Activated CD8-positive, alpha-beta T cell treated with anti-CD3 and anti-CD28 coated beads for 36 hours (primary cell): ENCODE measurements at regions not wholly inside any gene's neighbourhood (a gene's known extent, or its start where the extent isn't known, plus 50 kb on each side); places are given as distances from the start of the nearest gene placed in this dataset.
"Not testable (repeated sequence)": the region's sequence is repeated elsewhere in the genome, so short reads cannot be mapped to it uniquely, and the experiment has no call there.

ENCODE experiments used
- ATAC-seq: fragments of 200-7000 bp; cut with Tn5 transposase; one replicate; pipeline ENCODE4 v1.10.0; 2021; ENCODE audit warnings: mild to moderate bottlenecking, moderate library complexity
- CTCF ChIA-PET: fragments of 350-600 bp; sonication (Branson Sonifier 250); formaldehyde crosslinking; loops from one replicate; lab custom pipeline; 2021; ENCODE audit warnings: antibody characterized with exemption; lab: Charles Lee
- POLR2A ChIA-PET: fragments of 350-600 bp; sonication (Branson Sonifier 250); formaldehyde crosslinking; loops from one replicate; lab custom pipeline; 2021; ENCODE audit warnings: antibody characterized with exemption; lab: Charles Lee
- DNase-seq: peaks from one replicate; pipeline ENCODE4 v3.0.0-alpha.2; 2020
- H3K27ac Mint-ChIP-seq: one replicate; pipeline ENCODE4 v1.8.0; 2021; ENCODE audit warnings: mild to moderate bottlenecking, mixed read lengths
- H3K27me3 Mint-ChIP-seq: one replicate; pipeline ENCODE4 v1.8.0; 2021; ENCODE audit warnings: mixed read lengths
- H3K36me3 Mint-ChIP-seq: one replicate; pipeline ENCODE4 v1.8.0; 2021; ENCODE audit warnings: low read depth, mixed read lengths
- H3K4me1 Mint-ChIP-seq: one replicate; pipeline ENCODE4 v1.8.0; 2021; ENCODE audit warnings: low read depth, mixed read lengths
- H3K4me3 Mint-ChIP-seq: one replicate; pipeline ENCODE4 v1.8.0; 2021; ENCODE audit warnings: mild to moderate bottlenecking, moderate library complexity, mixed read lengths
- H3K9me3 Mint-ChIP-seq: one replicate; pipeline ENCODE4 v1.8.0; 2021; ENCODE audit warnings: mixed read lengths
- CTCF ChIP-seq: fragments of 200-600 bp; IDR thresholded peaks from one replicate; pipeline ENCODE4 v1.8.0; 2022; ENCODE audit warnings: antibody characterized with exemption, mild to moderate bottlenecking
- intact Hi-C: fragments of 100-400 bp; cut with micrococcal nuclease; formaldehyde crosslinking; loops from one replicate; pipeline ENCODE4 v1.10.0; 2022

GRCh38 chr17:20935740-20936139, 107.1 kb downstream of the USP22 start:
- POLR2A ChIA-PET: no interaction called here
- intact Hi-C loops: no loop called here
- no peak for ATAC-seq
- CTCF ChIA-PET: no interaction called here
- no peak for TF ChIP-seq CTCF
- Mint-ChIP-seq H3K27me3 (no peaks in the 10 kb centered on the region), H3K27ac (no peak overlapping the region), H3K36me3 (no peaks in the 10 kb centered on the region), H3K9me3 (no peaks in the 10 kb centered on the region), H3K4me3 (no peak overlapping the region), H3K4me1 (no peaks in the 10 kb centered on the region)
- no peak for DNase-seq

- no peaks in the 10 kb centered on the region for H3K36me3 Mint-ChIP-seq
- ChIA-PET POLR2A (no interaction called here), CTCF (no interaction called here)
- ATAC-seq (no peak), DNase-seq (no peak)
- H3K4me1 Mint-ChIP-seq: no peaks in the 10 kb centered on the region
- H3K27me3 Mint-ChIP-seq: no peaks in the 10 kb centered on the region
- TF ChIP-seq CTCF: no peak
- no peak overlapping the region for H3K27ac Mint-ChIP-seq
- no peaks in the 10 kb centered on the region for H3K9me3 Mint-ChIP-seq
- intact Hi-C loops: no loop called here
- no peak overlapping the region for H3K4me3 Mint-ChIP-seq
These were observed 104.6 kb downstream of the USP22 start for GRCh38 chr17:20938244-20938643.

- no peaks in the 10 kb centered on the region for H3K27me3 Mint-ChIP-seq
- no peak overlapping the region for H3K4me3 Mint-ChIP-seq
- H3K9me3 Mint-ChIP-seq: no peaks in the 10 kb centered on the region
- intact Hi-C loops: no loop called here
- POLR2A ChIA-PET: interaction anchor here (1.2 kb wide), 1 partner anchor 10 kb away, joined by 4 read pairs; no protein-coding TSS in a partner anchor
- no peak overlapping the region for H3K27ac Mint-ChIP-seq
- no peaks in the 10 kb centered on the region for H3K36me3 Mint-ChIP-seq
- no peak for TF ChIP-seq CTCF
- no peak for ATAC-seq
- no peak for DNase-seq
- CTCF ChIA-PET: no interaction called here
- H3K4me1 Mint-ChIP-seq: no peaks in the 10 kb centered on the region
These were observed 103.7 kb downstream of the USP22 start for GRCh38 chr17:20938988-20939615.

GRCh38 chr17:20941872-20942271, 100.9 kb downstream of the USP22 start:
- Mint-ChIP-seq H3K4me3 (no peak overlapping the region), H3K36me3 (no peaks in the 10 kb centered on the region), H3K4me1 (no peaks in the 10 kb centered on the region), H3K27ac (no peak overlapping the region), H3K27me3 (peaks cover 5% of the 10 kb centered on the region), H3K9me3 (no peaks in the 10 kb centered on the region)
- DNase-seq (no peak), ATAC-seq (no peak)
- intact Hi-C loops: no loop called here
- POLR2A ChIA-PET: no interaction called here
- TF ChIP-seq CTCF: no peak
- CTCF ChIA-PET: no interaction called here

- peaks cover 8% of the 10 kb centered on the region for H3K27me3 Mint-ChIP-seq
- no peaks in the 10 kb centered on the region for H3K36me3 Mint-ChIP-seq
- intact Hi-C loops: no loop called here
These were observed 98.6 kb downstream of the USP22 start for GRCh38 chr17:20944014-20944865.

GRCh38 chr17:20947708-20948107, 95.1 kb downstream of the USP22 start:
- H3K4me1 Mint-ChIP-seq, H3K36me3 Mint-ChIP-seq, intact Hi-C loops, CTCF ChIA-PET, H3K9me3 Mint-ChIP-seq, H3K4me3 Mint-ChIP-seq, ATAC-seq, H3K27ac Mint-ChIP-seq, DNase-seq, POLR2A ChIA-PET: not testable (repeated sequence)
- H3K27me3 Mint-ChIP-seq: peaks cover 16% of the 10 kb centered on the region

More at GRCh38 chr17:20944014-20944865, 98.6 kb downstream of the USP22 start:
- DNase-seq (peak; percentile 38), ATAC-seq (peak; percentile 83)
- H3K4me3 Mint-ChIP-seq: no peak overlapping the region
- ChIA-PET POLR2A (no interaction called here), CTCF (interaction anchor here (1.2 to 1.4 kb wide), 4 partner anchors 46 to 110 kb away, joined by 3 to 4 read pairs (median 4); no protein-coding TSS in a partner anchor)
- H3K4me1 Mint-ChIP-seq: no peaks in the 10 kb centered on the region
- peak; percentile 45 for TF ChIP-seq CTCF
- H3K27ac Mint-ChIP-seq: no peak overlapping the region
- no peaks in the 10 kb centered on the region for H3K9me3 Mint-ChIP-seq
